ENCODE measurements at regions not wholly inside any gene's neighbourhood (a gene's known extent, or its start where the extent isn't known, plus 50 kb on each side); places are given as distances from the start of the nearest gene placed in this dataset.

GRCh38 chr2:226114436-226114835, 685.2 kb downstream of the IRS1 start (continued):
- TF ChIP-seq XRCC5 (optimal IDR thresholded peaks at IDR 0.05; ENCODE audit: low read length) (peak; percentile 59), RXRA (CRISPR knock-in tag; IDR thresholded peaks at IDR 0.05) (peak; percentile 80; the same call in 1 of the 2 replicates), MXD3 (CRISPR knock-in tag; IDR thresholded peaks at IDR 0.05) (0 out of 2 replicates have a peak, but pooled peaks have one; percentile 34), ZNF292 (CRISPR knock-in tag; IDR thresholded peaks at IDR 0.05; ENCODE audit: borderline replicate concordance, low read depth) (peak; percentile 44; the same call in 1 of the 2 replicates), STAG1 (CRISPR knock-in tag; IDR thresholded peaks at IDR 0.05) (peak; percentile 62), TFAP4 (IDR thresholded peaks at IDR 0.05; ENCODE audit: borderline replicate concordance, low read depth) (0 out of 2 replicates have a peak, but pooled peaks have one; percentile 13), U2AF2 (IDR thresholded peaks at IDR 0.05; ENCODE audit: low read depth, low read length) (no peak), ESRRA (CRISPR knock-in tag; IDR thresholded peaks at IDR 0.05; ENCODE audit: low read depth) (peak; percentile 89), ZNF839 (CRISPR knock-in tag; IDR thresholded peaks at IDR 0.05; ENCODE audit: borderline replicate concordance) (no peak), SNAPC4 (CRISPR knock-in tag; IDR thresholded peaks at IDR 0.05) (0 out of 2 replicates have a peak, but pooled peaks have one; percentile 45), ONECUT2 (CRISPR knock-in tag; IDR thresholded peaks at IDR 0.05) (peak; percentile 46; the same call in 1 of the 2 replicates), MIER2 (CRISPR knock-in tag; IDR thresholded peaks at IDR 0.05) (0 out of 2 replicates have a peak, but pooled peaks have one; percentile 35), RFX3 (CRISPR knock-in tag; IDR thresholded peaks at IDR 0.05) (0 out of 2 replicates have a peak, but pooled peaks have one; percentile 0), NR2F1 (CRISPR knock-in tag; IDR thresholded peaks at IDR 0.05) (peak; percentile 39 to 57; a peak in 2 of 4 replicates), HNF4A (CRISPR knock-in tag; IDR thresholded peaks at IDR 0.05) (0 out of 2 replicates have a peak, but pooled peaks have one; percentile 29), ZNF773 (CRISPR knock-in tag; IDR thresholded peaks at IDR 0.05; ENCODE audit: borderline replicate concordance) (no peak), ZNF205 (CRISPR knock-in tag; IDR thresholded peaks at IDR 0.05) (peak; percentile 25; the same call in 1 of the 2 replicates), KDM2A (CRISPR knock-in tag; IDR thresholded peaks at IDR 0.05; ENCODE audit: borderline replicate concordance, low read depth) (peak; percentile 50; the same call in 1 of the 2 replicates), ZNF614 (CRISPR knock-in tag; IDR thresholded peaks at IDR 0.05; ENCODE audit: borderline replicate concordance) (0 out of 2 replicates have a peak, but pooled peaks have one; percentile 37)
- TF ChIP-seq, protein P1, sequence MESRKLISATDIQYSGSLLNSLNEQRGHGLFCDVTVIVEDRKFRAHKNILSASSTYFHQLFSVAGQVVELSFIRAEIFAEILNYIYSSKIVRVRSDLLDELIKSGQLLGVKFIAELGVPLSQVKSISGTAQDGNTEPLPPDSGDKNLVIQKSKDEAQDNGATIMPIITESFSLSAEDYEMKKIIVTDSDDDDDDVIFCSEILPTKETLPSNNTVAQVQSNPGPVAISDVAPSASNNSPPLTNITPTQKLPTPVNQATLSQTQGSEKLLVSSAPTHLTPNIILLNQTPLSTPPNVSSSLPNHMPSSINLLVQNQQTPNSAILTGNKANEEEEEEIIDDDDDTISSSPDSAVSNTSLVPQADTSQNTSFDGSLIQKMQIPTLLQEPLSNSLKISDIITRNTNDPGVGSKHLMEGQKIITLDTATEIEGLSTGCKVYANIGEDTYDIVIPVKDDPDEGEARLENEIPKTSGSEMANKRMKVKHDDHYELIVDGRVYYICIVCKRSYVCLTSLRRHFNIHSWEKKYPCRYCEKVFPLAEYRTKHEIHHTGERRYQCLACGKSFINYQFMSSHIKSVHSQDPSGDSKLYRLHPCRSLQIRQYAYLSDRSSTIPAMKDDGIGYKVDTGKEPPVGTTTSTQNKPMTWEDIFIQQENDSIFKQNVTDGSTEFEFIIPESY (CRISPR knock-in tag; IDR thresholded peaks at IDR 0.05), result peak; percentile 47; the same call in 1 of the 2 replicates
